Endothelial cell of umbilical vein (primary cell): ENCODE measurements at regions not wholly inside any gene's neighbourhood (a gene's known extent, or its start where the extent isn't known, plus 50 kb on each side); places are given as distances from the start of the nearest gene placed in this dataset.

ENCODE experiments used
- EZH2 ChIP-seq: IDR thresholded peaks from 2 replicates; pipeline ENCODE4 v1.6.1; 2012; ENCODE audit warnings: borderline replicate concordance, low read depth, mild to moderate bottlenecking, moderate library complexity, low read length, inconsistent platforms; ENCODE audit not compliant: severe bottlenecking
- FOS ChIP-seq: IDR thresholded peaks from 2 replicates; pipeline ENCODE4 v1.6.1; 2011; ENCODE audit warnings: mild to moderate bottlenecking, low read length, moderate library complexity, borderline replicate concordance; ENCODE audit not compliant: insufficient read depth
- JUN ChIP-seq: IDR thresholded peaks from 2 replicates; pipeline ENCODE4 v1.6.1; 2011; ENCODE audit warnings: borderline replicate concordance, low read depth; ENCODE audit not compliant: insufficient read length, insufficient read depth
- POLR2A ChIP-seq: IDR thresholded peaks from 2 replicates; pipeline ENCODE4 v1.6.1; 2012; ENCODE audit warnings: low read depth, mild to moderate bottlenecking, control low read depth, low read length
- POLR2AphosphoS5 ChIP-seq: IDR thresholded peaks from 2 replicates; pipeline ENCODE4 v1.6.1; 2012; ENCODE audit warnings: low read depth, mild to moderate bottlenecking, control low read depth, low read length, moderate library complexity; ENCODE audit not compliant: insufficient read depth
- TF ChIP-seq, protein P1 (sequence below), 2 donors: IDR thresholded peaks; 1 replicate in 1 of 2; 2 replicates in 1 of 2; pipeline ENCODE4 v1.5.1; 2011; ENCODE audit warnings: low read length in 2 of 2, mild to moderate bottlenecking in 2 of 2, moderate library complexity in 2 of 2, control low read depth in 1 of 2, inconsistent platforms in 1 of 2, low read depth in 1 of 2; ENCODE audit not compliant: insufficient read depth in 1 of 2; ENCODE audit errors: extremely low read depth in 1 of 2
- TF ChIP-seq, protein P2 (sequence below): IDR thresholded peaks from 2 replicates; pipeline ENCODE4 v1.6.1; 2011; ENCODE audit not compliant: insufficient read depth, insufficient read length

- TF ChIP-seq, protein P1, sequence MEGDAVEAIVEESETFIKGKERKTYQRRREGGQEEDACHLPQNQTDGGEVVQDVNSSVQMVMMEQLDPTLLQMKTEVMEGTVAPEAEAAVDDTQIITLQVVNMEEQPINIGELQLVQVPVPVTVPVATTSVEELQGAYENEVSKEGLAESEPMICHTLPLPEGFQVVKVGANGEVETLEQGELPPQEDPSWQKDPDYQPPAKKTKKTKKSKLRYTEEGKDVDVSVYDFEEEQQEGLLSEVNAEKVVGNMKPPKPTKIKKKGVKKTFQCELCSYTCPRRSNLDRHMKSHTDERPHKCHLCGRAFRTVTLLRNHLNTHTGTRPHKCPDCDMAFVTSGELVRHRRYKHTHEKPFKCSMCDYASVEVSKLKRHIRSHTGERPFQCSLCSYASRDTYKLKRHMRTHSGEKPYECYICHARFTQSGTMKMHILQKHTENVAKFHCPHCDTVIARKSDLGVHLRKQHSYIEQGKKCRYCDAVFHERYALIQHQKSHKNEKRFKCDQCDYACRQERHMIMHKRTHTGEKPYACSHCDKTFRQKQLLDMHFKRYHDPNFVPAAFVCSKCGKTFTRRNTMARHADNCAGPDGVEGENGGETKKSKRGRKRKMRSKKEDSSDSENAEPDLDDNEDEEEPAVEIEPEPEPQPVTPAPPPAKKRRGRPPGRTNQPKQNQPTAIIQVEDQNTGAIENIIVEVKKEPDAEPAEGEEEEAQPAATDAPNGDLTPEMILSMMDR (IDR thresholded peaks at IDR 0.05; ENCODE audit: extremely low read depth in 1 of 2, insufficient read depth in 1 of 2, low read depth in 1 of 2, low read length in 2 of 2) = no peak
- TF ChIP-seq EZH2 (no peak), POLR2AphosphoS5 (no peak), FOS (no peak), POLR2A (no peak), JUN (no peak)
- TF ChIP-seq, protein P2, sequence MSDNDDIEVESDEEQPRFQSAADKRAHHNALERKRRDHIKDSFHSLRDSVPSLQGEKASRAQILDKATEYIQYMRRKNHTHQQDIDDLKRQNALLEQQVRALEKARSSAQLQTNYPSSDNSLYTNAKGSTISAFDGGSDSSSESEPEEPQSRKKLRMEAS = no peak
These were observed 353.2 kb upstream of the CWC22 start for GRCh38 chr2:180360283-180360618.
